ENCODE measurements at regions not wholly inside any gene's neighbourhood (a gene's known extent, or its start where the extent isn't known, plus 50 kb on each side); places are given as distances from the start of the nearest gene placed in this dataset.
"Not testable (repeated sequence)": the region's sequence is repeated elsewhere in the genome, so short reads cannot be mapped to it uniquely, and the experiment has no call there.

- TF ChIP-seq CTCF (IDR thresholded peaks at IDR 0.05 in 2 of 3, conservative IDR thresholded peaks at IDR 0.05 in 1 of 3; ENCODE audit: borderline replicate concordance in 1 of 3, insufficient read depth in 1 of 3, low read depth in 2 of 3, low read length in 2 of 3); YY1 (IDR thresholded peaks at IDR 0.05; ENCODE audit: extremely low read depth, insufficient replicate concordance, low read depth, low read length); REST (IDR thresholded peaks at IDR 0.05; ENCODE audit: low read depth): not testable (repeated sequence)
Observed at GRCh38 chr1:219839595-219839994, 88.8 kb downstream of the SLC30A10 start.

All from HCT116 (cell line).